ENCODE measurements at regions not wholly inside any gene's neighbourhood (a gene's known extent, or its start where the extent isn't known, plus 50 kb on each side); places are given as distances from the start of the nearest gene placed in this dataset.

GRCh38 chr2:238688193-238689153 is 159.4 kb upstream of the TWIST2 start:
- no peak for DNase-seq (ENCODE audit: low spot score)

GRCh38 chr2:238689331-238689730 is 158.6 kb upstream of the TWIST2 start:
- no peak for DNase-seq (ENCODE audit: low spot score)

DNA sequence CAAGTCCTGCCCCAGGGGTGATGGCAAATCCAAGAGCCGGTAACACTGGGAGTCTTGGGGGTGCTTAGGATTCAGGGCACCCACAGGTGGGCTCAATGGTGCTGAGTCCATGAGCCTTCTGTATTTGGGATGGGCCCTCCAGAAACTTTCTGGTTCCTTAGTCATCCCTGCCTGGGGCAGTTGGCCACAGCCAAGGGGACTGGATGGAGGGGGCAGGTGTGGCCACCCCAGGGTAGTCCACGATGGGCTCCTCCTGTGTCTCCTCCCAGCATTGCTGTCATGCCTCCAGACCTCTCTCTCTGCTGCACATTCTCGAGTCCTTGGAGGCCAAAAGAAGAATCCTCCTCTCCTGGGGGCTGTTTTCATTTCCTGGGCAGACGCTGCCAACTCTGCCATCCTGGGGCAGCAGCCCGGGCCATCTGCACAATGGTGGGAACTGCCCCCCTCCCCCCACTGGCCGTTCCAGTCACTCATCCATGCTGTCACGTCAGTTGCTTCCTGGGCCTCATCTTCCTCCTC is 158.0 kb upstream of the TWIST2 start:
- DNase-seq (ENCODE audit: low spot score): no peak

GRCh38 chr2:238690511-238690910 is 157.4 kb upstream of the TWIST2 start:
- no peak for DNase-seq (ENCODE audit: low spot score)

GRCh38 chr2:238691596-238692491 is 156.0 kb upstream of the TWIST2 start:
- no peak for DNase-seq (ENCODE audit: low spot score)

GRCh38 chr2:238692562-238692961 is 155.3 kb upstream of the TWIST2 start:
- DNase-seq (ENCODE audit: low spot score): no peak

- no peak for DNase-seq (ENCODE audit: low spot score)
Observed at GRCh38 chr2:238693337-238694093, 154.4 kb upstream of the TWIST2 start.

DNA sequence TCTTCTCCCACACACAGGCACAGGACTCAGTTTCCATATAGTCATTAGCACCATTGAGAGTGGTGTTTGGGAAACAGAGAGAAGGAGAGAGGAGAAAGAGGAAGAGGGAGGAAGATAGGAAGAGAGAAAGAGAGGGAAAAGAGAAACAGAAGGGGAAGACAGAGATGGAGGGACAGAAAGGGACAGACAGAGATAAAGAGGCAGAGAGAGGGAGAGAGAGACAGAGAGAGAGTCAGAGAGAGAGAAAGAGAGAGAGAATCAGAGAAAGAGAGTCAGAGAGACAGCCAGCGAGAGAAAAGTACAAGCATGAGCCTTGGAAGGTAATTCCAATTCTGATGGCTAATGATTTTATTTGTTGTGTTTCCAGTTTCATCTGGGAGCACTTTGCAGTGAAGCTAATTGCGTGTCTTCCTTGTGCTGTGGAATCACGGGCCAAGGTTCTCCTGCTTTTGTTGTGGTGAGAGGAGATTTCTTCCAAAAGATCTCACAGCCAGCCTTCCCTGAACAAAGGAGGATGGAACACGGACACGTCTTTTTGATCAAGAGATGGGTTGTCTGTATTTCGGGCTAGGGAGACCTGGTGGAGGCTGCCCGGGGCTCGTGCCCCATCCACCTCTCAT is 153.6 kb upstream of the TWIST2 start:
- no peak for DNase-seq (ENCODE audit: low spot score)

- DNase-seq (ENCODE audit: low spot score): no peak
Observed at GRCh38 chr2:238694922-238695321, 153.0 kb upstream of the TWIST2 start.

GRCh38 chr2:238695538-238695937 is 152.3 kb upstream of the TWIST2 start:
- no peak for DNase-seq (ENCODE audit: low spot score)

GRCh38 chr2:238696331-238696730 is 151.6 kb upstream of the TWIST2 start:
- DNase-seq (ENCODE audit: low spot score): no peak

DNA sequence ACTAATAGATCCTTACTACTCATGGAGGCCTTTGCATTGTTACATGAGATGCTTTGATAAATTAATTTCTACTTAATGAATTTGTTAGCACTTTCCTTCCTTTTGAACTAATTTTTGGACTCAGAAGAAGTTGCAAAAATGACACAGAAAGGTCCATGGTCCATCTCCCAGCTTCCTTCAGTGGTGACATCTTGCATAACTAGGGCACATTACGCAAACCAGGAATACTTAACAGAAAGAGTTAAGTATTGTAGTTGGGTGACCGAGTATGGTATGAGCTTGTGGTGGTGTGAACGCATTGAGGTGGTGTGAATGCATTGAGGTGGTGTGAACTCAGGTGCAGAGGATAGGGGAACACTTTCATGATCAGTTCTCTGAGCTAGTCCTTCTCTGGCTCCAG is 151.1 kb upstream of the TWIST2 start:
- no peak for DNase-seq (ENCODE audit: low spot score)

GRCh38 chr2:238697193-238698071 is 150.5 kb upstream of the TWIST2 start:
- no peak for DNase-seq (ENCODE audit: low spot score)

GRCh38 chr2:238698072-238698352 is 149.9 kb upstream of the TWIST2 start:
- no peak for DNase-seq (ENCODE audit: low spot score)

DNA sequence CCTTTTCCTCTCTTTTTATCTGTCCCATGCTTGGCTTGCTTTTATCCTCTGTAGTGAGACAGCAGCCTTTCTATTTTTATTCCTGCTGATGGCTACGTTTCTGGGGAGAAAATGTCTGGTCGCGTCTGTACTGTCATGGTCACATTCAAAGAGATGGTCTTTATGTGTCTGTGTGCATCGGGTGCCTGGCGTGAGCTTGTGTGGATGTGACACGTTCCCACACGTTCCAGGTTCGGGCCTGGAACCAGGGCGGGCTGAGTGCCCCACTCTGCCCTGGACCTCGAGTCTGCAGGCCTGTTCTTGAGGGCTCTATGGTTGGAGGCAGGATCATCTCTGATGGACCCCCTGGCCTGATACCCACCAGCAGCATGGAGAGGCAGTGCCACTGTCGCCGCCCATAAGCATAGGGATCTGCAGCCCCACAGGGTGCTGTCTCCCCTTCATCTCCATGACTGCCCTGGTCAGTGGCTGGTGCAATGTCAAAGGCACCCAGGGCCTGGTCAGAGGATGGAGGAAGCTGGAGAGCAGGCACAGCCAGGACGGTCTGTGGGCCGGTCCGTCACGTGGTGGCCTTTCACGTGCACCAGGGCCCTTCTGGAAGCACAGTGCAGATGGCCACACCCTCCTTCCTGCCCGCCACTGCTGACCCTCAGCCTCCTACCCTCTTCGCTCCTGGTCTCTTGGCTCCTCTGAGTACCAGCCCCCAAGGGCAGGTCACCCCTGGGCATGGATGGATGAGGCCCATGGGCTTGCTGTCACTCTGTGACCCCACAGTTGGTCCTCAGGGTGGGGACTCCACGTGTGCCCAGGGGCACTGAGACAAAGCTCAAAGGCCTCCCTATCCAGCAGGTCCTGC is 149.2 kb upstream of the TWIST2 start:
- DNase-seq (ENCODE audit: low spot score): no peak

GRCh38 chr2:238699307-238700116 is 148.4 kb upstream of the TWIST2 start:
- DNase-seq (ENCODE audit: low spot score): no peak

- DNase-seq (ENCODE audit: low spot score): no peak
Observed at GRCh38 chr2:238700117-238700457, 147.8 kb upstream of the TWIST2 start.

- no peak for DNase-seq (ENCODE audit: low spot score)
Observed at GRCh38 chr2:238700506-238701340, 147.2 kb upstream of the TWIST2 start.
